NCI-H1105 treated with DMSO at 0.1 percent for 48 hours (cell line): ENCODE measurements at regions not wholly inside any gene's neighbourhood (a gene's known extent, or its start where the extent isn't known, plus 50 kb on each side); places are given as distances from the start of the nearest gene placed in this dataset.
"Not testable (repeated sequence)": the region's sequence is repeated elsewhere in the genome, so short reads cannot be mapped to it uniquely, and the experiment has no call there.

Experiments
- DNase-seq: peaks from one replicate; lab custom pipeline; 2025; lab: John Stamatoyannopoulos, UW

DNA sequence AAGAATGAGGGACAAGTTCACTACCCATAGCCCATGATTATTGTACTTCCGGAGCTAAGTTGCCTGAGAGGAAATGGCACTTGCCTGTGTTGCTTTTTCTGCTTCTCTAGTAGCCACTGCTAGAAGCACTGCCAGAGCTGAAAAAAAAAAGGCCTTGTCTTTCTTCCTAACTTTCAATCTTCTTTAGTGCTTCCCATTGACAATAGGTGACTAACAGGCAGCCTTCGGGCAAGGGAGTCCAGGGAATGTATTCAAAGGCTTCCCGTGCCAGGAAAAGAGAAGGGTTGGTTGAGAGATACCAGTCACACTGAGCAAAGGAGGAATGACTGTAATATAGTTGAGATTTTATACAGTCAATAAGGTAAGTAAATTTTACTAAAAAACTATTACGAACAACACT is 242.0 kb downstream of the CALCRL start:
- DNase-seq: no peak

DNA sequence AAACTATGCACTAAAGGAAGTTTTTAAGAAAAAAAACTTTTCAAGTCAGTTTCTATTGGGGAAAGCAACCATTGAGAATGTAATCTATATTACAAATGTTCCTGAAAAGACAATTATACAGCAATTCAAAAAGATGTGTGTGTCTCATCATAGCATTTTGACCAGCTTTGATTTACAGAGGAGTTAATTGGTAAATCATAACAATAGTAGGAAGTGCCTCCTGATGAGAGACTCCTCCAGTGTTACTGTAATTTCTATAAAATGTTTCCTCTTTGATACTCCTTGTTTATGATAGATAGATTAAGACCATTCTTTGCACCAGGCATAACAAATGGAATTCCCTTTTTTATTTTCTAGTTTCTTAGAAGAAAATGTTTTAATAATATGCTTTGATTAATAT is 249.9 kb downstream of the CALCRL start:
- DNase-seq: no peak

DNA sequence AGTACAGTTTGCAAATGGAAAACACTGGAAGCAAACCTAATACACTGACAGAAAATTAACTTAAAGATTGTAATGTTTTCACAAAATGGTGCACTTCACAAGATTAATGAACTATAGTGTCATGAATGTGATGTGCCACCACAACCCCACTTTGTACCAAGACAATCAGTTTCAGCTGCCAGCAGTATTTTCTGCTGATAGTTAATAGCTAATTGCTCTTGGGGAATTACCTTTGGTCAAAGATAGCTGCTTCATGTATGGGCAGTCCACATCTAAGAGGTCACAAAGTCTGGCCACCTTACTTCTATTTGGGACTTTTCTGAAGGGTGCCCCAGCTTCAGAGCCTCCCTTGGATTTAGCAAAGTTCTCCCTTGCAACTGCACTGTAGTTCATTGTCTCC is 254.0 kb downstream of the CALCRL start:
- DNase-seq: no peak

DNA sequence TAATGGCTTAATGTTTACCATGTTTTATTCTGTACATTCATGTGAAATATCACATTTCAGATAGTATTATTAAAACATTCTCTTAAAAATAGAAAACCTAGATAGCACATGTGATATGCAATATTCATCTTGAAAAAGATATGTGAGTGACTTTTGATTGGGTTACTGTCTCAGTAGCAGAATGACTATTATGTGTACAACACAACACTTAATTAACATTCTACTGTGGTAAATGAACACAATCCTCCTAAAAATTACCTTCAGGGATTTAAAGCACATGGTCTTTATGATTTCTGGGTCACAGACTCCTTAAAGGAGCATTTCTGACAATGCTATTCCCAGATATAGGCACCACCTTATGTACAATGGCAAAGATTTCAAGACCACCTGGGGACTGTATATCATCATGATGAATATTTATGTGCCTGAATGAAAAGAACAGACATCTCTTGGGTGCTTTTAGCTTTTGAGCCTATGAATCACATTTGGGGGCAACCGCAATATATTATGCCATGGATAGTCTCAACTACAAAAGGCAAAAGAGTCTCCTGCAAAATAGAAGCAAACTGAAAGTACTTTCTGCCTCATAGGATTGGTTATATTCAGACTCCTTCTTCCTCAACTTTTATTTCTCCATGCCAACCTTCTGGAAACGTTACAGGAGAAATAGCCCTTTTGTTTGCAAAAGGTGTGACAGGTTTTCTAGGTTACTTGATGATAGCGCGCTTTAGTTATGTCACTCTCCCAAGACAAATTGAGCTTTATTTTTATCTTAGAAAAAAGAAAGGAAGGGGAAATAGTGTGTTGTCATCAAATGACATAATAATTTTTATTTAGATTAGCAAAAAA is 259.0 kb downstream of the CALCRL start:
- no peak for DNase-seq

DNA sequence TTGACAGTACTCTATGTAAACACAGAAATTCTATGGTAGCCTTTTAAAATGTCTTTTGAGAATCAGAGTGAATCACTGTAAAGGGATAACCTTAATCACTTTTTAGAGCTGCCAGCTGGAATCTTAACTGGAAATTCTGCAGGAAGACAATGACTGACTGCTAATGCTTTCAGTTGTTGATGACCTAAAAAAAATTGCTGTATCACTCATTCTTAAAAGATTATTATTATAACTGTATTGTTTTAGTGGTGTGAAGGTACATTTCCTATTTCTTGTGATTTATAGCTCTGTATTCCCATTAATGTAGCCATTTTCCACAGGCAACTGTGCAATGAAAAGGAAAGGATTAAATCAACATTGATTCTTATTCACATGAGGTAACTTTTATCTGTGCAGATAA is 260.5 kb downstream of the CALCRL start:
- DNase-seq: no peak

DNA sequence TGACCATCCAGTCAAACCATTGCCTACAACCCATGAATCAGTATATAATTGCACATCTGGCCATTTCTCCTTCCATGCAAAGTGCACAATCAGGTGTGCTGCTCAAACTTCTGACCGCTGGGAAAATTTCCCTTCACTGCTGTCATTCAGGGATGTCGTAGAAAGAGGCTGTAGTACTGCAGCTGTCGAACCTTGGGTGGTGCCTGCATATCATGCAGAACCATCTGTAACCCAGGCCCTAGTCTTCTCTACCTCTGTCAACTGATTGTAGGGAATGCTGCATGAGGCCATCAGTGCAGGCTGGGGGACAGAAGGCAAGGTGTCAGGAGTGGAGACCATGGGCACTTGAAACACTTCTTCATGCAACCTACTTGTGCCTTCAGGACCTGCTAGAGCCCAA is 267.5 kb downstream of the CALCRL start:
- no peak for DNase-seq

DNA sequence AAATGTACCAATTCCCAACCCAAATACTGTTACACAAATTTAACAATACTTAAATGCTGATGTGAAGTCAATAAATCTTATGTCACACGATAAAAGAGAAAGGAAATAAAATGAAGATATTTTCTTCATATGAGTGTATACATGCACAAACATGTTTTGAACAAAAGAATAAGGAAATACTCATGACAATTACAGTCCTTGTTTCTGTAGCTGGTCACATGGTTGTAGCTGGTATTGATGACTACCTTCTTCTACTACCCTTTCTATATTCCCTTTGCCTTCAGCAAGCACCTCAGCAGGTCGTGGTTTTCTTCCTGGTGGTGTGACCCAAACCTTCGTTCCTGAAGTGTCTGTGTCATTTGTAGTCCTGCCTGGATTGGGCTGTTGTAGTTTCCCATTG is 269.2 kb downstream of the CALCRL start:
- DNase-seq: not testable (repeated sequence)

DNA sequence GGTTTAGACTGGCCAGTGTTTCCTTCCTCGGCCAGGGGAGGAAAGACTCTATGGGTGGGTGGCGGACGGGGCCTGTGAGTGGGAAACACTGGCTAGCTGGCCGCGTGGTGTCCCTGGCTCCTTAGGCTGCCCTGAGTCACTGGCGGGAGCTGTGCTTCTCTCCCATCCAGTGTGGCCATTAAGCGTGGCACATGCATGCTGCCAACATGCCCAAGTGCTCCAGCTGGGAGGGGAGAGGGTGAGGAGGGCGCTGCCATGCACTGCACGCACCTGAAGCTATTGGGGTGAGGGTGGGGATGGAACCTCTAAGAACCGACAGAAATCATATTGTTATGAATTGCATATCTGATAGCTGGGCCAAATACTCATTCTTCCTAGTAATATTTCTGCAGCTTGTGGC is 270.8 kb downstream of the CALCRL start:
- DNase-seq: no peak

DNA sequence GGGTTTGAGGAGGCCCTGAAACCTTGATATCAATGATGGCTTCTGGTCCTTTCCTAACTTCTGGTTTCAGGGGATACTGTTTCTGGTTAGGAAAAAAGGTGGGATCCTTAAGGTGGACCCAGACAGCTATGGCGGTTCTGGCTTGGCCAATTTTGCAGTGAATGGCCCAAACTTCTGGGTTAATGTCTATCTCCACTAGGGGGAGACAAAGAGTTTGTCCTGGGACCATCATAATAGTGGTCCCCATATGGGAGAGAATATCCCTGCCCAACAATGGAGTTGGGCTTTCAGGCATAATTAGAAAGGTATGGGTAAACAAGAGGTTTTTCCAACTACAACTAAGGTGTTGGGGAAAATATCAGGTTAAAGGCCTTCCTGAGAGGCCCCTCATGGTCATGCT is 273.5 kb downstream of the CALCRL start:
- DNase-seq: no peak

DNA sequence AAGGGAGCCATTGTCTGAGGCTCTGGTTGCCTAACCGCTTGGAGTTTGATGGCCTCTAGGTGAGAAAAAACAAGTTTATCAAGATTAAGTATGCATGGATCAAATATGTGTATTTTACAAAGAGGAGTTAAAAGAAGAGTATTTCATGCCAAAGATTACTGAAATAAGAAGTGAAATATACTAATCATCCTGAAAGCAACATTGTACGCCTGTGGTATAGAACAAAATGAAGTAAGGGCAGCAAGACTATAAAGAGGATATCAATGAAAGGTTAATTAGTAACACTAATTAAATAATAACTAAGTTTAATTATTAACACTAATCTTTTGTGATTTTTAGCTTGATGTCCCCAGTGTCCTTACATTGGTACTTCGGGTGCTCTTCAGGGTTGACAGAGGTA is 276.7 kb downstream of the CALCRL start:
- DNase-seq: no peak

DNA sequence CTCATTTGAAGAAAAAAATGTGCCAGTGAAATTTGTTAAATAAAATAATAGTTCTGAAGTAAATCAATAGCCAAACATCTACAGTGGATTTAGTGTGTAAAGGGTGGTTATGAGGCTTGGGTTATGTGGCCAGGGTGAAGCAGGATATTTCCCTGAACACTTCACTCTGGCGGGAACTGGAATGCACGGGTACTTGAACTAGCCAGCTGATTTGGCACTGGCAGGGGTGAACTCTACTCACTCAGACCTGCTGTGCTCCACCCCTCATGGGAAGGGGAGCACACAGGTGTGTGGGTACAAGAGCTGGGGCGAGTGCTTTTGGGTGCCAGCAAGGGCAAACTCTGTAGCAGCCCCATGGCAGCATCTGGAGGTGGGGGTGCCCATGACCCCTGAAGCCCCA is 278.2 kb downstream of the CALCRL start:
- DNase-seq: no peak

DNA sequence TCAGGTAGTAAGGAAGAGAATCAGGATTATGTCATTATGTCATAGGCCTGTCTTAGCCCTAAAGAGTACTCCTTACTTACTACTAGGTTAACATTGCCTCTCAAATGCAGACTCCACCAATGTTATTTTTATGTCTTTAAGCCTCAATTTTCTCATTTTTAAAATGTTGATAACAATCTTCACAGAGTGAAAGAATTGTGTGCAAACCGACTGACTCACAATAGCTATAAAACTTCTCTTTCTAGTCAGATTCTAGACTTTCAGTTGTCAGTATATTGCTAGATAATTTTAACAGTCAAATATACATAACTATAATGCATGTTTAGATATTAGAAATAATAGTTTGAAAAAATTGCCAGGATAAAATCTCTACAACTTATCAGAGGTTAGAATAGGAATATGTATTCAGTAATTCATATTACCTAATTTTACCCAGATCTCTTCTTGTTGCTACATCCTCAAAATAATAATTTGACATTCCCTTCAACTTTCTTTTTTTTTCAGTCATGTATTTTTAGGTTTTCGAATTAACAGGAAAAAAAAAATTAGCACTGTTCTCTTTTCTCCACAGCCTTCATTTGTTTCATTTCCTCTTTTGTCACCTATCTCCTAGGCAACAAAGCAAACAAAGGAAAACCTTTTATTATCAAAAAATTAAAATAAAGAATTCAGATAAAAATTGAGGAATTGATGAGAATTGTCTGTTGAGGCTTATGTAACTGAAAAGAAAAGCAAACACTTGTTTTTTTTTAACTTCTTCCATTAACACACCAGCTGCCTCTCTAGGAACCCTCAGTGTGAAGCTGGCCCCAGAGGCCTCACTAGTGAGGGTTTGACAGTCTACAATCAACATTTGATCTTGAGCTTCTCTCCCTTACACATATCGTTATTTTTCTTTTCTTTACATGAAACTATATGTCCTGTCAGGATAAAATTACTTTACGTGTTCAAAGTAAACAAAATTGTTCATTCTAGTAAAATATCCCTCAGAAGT is 279.0 kb downstream of the CALCRL start:
- no peak for DNase-seq

DNA sequence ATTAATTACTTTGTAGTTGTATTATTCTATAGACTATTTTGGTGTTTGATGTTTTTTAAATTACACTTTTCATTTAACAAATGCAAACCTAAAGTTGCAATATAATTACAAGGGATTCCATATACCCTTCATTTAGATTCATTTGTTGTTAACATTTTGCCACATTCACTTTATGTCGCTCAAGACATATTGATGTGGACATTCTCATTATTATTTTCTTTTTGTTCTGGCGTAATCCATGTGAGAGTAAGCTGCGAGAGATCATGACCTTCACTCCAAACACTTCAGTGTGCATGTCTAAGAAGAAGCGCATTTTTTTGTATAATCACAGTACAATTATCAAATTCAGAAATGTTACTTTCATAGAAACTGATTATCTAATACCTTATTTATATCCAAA is 280.6 kb downstream of the CALCRL start:
- no peak for DNase-seq

DNA sequence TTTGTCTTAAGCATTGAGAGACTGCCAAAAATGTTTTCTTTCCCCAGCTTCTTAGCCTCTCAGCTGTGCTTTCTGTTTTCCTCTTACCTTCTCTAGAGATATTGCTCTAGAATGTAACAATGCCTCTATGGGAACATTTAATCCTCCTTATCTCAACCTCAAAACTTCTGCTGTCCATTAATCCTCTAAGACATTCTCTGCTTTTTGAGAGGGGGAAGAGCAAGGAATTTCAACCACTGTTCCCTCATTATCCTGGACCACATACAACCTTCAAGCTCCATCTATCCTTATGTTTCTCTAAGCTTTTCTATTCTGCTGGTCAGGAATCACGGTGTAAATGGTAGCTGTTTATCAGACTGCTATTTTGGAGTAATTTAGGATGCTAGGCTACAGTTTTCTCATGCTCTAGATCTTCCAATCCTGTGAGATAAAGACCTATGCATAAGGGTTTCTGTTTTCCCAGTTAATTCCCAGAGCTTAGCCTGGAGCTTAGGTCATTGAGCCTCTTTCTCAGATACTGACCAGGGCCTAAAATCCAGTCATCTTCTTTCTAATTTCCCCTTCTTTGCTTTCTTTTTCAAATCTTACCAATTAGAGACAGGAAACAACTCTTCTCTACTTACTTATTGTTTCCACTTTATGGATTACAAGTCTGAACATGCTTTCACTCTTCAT is 282.0 kb downstream of the CALCRL start:
- DNase-seq: no peak

DNA sequence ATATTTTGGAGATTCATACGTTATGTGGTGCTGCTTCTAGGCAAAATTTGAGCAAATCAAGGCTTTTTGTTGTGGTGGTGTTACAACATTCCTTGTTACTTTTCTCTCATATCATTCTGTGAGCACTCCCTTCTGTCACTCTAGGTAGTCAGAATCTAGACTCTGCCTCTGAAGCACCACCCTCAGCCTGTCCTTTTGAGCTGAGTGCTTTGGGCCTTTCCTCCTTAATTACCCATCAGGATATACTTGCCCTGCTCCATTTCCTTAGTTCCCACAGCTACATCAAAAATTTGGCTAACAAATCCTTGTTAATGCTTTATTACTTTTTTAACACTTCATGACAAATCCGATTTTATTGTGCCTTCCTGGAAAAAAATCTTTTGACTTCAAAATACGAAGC is 289.6 kb downstream of the CALCRL start:
- DNase-seq: no peak

DNA sequence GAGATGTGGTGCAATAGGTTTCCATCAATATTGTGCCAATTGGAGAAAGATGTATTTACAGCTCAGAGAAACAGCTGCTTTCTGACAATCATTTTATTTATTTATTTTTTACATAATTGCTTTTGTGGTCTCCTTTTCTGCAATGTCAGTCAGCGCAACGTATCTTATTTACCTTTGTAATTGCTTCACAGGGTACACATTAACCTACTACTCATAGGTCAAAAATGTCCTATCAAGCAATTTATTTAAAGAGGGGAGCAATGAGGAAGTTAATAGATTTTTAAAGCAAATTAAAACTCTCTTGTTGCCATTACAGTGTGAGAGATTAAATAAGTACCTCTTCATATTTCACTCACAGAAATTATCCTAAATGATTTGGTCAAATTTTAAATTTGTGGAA is 291.0 kb downstream of the CALCRL start:
- no peak for DNase-seq

DNA sequence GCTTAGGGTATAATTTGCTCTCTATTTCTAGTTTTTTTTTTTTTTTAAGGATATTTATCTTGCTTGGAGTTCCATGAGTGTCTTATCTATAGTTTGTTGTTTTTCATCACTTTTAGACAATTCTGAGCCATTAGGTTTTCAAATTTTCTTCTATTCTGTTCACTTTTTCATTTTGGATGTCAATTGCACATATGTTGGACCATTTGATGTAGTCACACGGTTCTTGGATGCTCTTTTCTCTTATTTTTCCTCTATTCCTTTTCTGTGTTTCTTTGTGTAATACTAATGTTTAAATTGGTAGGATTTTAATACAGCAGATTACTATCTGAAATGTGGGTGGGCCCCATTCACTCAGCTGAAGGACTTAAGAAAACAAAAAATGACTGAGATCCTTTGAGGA is 292.6 kb downstream of the CALCRL start:
- no peak for DNase-seq

DNA sequence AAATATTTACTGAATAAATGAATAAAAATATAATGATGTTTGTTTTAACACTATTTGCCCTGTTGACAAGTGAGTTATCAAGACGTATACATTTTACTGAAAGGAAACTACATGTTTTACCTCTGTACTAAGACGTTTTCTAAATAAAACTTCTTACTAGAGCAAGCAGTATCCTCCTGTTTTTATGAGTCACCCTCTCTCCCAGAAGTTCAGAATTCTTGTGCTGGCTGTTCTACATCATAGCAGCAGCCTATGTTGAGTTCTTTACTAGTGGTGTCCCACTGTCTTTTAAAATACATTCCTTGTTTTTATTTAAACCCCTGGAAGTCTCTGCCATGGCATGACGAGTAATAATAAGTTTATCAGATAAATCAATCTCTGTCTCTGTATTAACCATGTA is 297.4 kb downstream of the CALCRL start:
- DNase-seq: no peak

DNA sequence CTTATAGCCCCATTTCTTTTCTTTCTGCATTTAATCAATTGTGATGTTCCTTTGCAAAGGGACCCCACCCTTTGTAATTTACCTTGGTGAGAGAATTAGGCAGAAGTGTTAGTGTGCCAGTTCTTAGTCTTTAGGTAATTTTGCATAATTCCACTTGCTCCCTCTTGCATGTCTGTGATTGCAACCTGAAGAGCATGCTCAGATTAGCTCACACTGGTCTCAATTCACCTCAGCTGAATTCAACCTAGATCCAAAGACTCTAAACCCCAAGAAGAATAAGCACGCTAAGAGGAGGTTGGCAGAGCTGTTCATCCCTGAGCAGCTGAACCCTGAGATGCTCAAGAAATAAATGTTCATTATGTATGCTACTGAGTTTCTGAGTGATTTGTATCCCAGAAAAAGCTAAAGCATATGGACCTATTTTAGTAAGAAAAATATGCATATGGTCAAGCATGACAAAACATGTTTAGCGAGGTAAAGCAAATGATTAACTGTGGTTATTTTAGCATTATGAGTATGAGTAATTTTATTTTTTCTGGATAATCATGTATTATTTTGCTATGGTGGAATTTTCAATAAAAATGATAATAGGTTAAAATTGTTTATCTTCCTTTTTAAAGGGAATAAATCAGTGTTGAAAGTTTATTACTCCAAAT is 299.2 kb upstream of the ZSWIM2 start:
- no peak for DNase-seq

DNA sequence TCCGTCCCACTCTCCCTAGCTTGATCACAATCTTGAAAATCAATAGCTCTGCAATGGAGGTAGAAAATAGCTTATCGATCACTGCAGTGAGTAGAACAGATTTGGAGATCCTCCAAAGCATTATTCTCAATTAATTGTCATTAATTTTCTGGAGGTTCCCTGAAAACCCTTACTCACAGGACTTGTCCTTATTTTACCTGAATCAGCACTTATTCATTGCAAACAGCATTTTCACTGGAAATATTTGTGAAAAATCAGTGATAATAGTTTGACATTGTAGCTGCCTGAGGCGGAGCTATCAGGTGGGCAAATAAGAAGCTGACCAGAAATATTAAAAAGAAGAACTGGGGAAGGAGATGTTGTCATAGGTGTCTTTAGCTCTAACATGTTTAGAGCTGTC is 294.6 kb upstream of the ZSWIM2 start:
- DNase-seq: no peak

DNA sequence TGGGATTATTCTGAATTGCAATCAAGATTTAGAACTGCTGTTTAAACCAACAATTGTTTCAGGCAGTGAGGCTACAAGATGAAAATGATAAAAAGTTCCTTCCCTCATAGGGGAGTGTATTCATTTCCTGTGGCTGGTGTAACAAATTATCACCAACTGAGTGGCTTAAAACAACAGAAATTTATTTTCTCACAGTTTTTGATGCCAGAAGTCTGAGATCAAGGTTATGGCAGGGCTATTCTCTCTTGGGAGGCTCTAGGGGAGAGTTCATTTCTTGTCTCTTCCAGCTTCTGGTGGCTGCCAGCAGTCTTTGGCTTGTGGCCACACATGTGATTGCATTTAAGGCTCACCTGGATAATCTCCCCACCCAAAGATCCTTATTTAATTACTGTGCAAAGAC is 290.5 kb upstream of the ZSWIM2 start:
- DNase-seq: no peak

DNA sequence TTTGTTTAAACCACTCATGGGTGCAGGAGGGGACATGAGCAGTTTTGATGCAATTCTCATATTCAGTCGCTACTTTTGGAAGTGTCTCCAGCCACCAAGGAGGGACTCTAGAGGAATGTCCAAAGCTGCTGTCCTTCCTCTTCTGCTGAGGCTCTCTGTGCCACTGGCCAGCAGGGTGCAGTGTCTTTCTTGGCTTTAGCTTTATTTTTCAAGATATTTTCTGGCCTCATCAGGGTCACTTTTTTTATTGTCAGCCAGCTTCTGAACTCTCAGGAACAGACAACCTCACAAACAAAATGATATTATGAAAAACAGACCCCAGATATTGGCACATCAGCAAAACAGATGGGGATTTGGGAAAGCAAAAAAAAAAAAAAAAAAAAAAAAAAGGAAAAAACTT is 289.3 kb upstream of the ZSWIM2 start:
- no peak for DNase-seq
